Endothelial cell of umbilical vein (primary cell): ENCODE measurements at regions not wholly inside any gene's neighbourhood (a gene's known extent, or its start where the extent isn't known, plus 50 kb on each side); places are given as distances from the start of the nearest gene placed in this dataset.

Experiments
- CTCF ChIP-seq, 2 donors: IDR thresholded peaks; 1 replicate in 1 of 2; 2 replicates in 1 of 2; pipeline ENCODE4 v1.5.1; 2011; ENCODE audit warnings: low read length in 2 of 2, mild to moderate bottlenecking in 2 of 2, moderate library complexity in 2 of 2, control low read depth in 1 of 2, inconsistent platforms in 1 of 2, low read depth in 1 of 2; ENCODE audit not compliant: insufficient read depth in 1 of 2; ENCODE audit errors: extremely low read depth in 1 of 2
- EZH2 ChIP-seq: IDR thresholded peaks from 2 replicates; pipeline ENCODE4 v1.6.1; 2012; ENCODE audit warnings: borderline replicate concordance, low read depth, mild to moderate bottlenecking, moderate library complexity, low read length, inconsistent platforms; ENCODE audit not compliant: severe bottlenecking
- FOS ChIP-seq: IDR thresholded peaks from 2 replicates; pipeline ENCODE4 v1.6.1; 2011; ENCODE audit warnings: mild to moderate bottlenecking, low read length, moderate library complexity, borderline replicate concordance; ENCODE audit not compliant: insufficient read depth
- POLR2AphosphoS5 ChIP-seq: IDR thresholded peaks from 2 replicates; pipeline ENCODE4 v1.6.1; 2012; ENCODE audit warnings: low read depth, mild to moderate bottlenecking, control low read depth, low read length, moderate library complexity; ENCODE audit not compliant: insufficient read depth

GRCh38 chr10:1954300-1954699 lies 217.0 kb upstream of the ADARB2 start:
- TF ChIP-seq POLR2AphosphoS5 (no peak), CTCF (IDR thresholded peaks at IDR 0.05; ENCODE audit: extremely low read depth in 1 of 2, insufficient read depth in 1 of 2, low read depth in 1 of 2, low read length in 2 of 2) (no peak), EZH2 (no peak), FOS (no peak)
